Breast epithelium (tissue), 3 donors: ENCODE measurements at regions not wholly inside any gene's neighbourhood (a gene's known extent, or its start where the extent isn't known, plus 50 kb on each side); places are given as distances from the start of the nearest gene placed in this dataset.

Experiments
- CTCF ChIP-seq, 3 donors: fragments of 450-650 bp; IDR thresholded peaks; one replicate each; pipeline ENCODE4 v1.5.1; 2016 to 2017; ENCODE audit warnings: antibody characterized with exemption in 3 of 3, mild to moderate bottlenecking in 3 of 3, moderate library complexity in 3 of 3
- POLR2A ChIP-seq: fragments of 450-650 bp; IDR thresholded peaks from one replicate; pipeline ENCODE4 v1.6.1; 2016; ENCODE audit warnings: antibody characterized with exemption, mild to moderate bottlenecking, moderate library complexity

GRCh38 chr5:145050181-145050580 is 785.0 kb downstream of the PRELID2 start:
- TF ChIP-seq CTCF (IDR thresholded peaks at IDR 0.05), result no peak
- TF ChIP-seq POLR2A, result no peak
